Spleen (tissue), 11 donors: ENCODE measurements at regions not wholly inside any gene's neighbourhood (a gene's known extent, or its start where the extent isn't known, plus 50 kb on each side); places are given as distances from the start of the nearest gene placed in this dataset.

Experiments used
- DNase-seq: peaks from one replicate; pipeline ENCODE4 v3.0.0-alpha.2; 2020
- H3K27ac ChIP-seq, 8 donors: fragments of 200-600 bp; sonication (generic) in 7 of 8; 1 replicate in 4 of 8; 2 replicates in 4 of 8; pipeline versions ENCODE4 v1.5.0 to v1.8.0; 2016 to 2021; ENCODE audit warnings: inconsistent platforms in 4 of 8, mild to moderate bottlenecking in 4 of 8, moderate library complexity in 1 of 8
- H3K27me3 ChIP-seq, 7 donors: fragments of 200-600 bp; sonication (generic) in 6 of 7; replicated peaks in 1 of 7; 1 replicate in 4 of 7; 2 replicates in 3 of 7; pipeline versions ENCODE4 v1.5.0 to v1.8.0; 2016 to 2021; ENCODE audit warnings: inconsistent platforms in 3 of 7, mild to moderate bottlenecking in 1 of 7
- H3K36me3 ChIP-seq, 6 donors: fragments of 200-600 bp; sonication (generic) in 5 of 6; 1 replicate in 4 of 6; 2 replicates in 2 of 6; pipeline versions ENCODE4 v1.5.0 to v1.8.0; 2016 to 2021; ENCODE audit warnings: inconsistent platforms in 2 of 6
- H3K4me1 ChIP-seq, 6 donors: fragments of 200-600 bp; sonication (generic) in 5 of 6; 1 replicate in 3 of 6; 2 replicates in 3 of 6; pipeline versions ENCODE4 v1.5.0 to v1.8.0; 2016 to 2021; ENCODE audit warnings: inconsistent platforms in 3 of 6
- H3K4me3 ChIP-seq, 8 donors: fragments of 200-600 bp; sonication (generic) in 7 of 8; 1 replicate in 4 of 8; 2 replicates in 4 of 8; pipeline versions ENCODE4 v1.5.0 to v1.8.0; 2016 to 2021; ENCODE audit warnings: inconsistent platforms in 4 of 8, mild to moderate bottlenecking in 4 of 8, moderate library complexity in 2 of 8
- H3K9me3 ChIP-seq, 8 donors: fragments of 200-600 bp; sonication (generic) in 7 of 8; 1 replicate in 4 of 8; 2 replicates in 4 of 8; pipeline versions ENCODE4 v1.5.0 to v1.8.0; 2016 to 2021; ENCODE audit warnings: inconsistent platforms in 4 of 8
- POLR2A ChIP-seq, 3 donors: fragments of 450-650 bp; IDR thresholded peaks; one replicate each; pipeline ENCODE4 v1.5.1; 2017; ENCODE audit warnings: antibody characterized with exemption in 3 of 3, mild to moderate bottlenecking in 1 of 3
- POLR2AphosphoS5 ChIP-seq, 3 donors: sonication (generic); formaldehyde crosslinking; IDR thresholded peaks; one replicate each; pipeline ENCODE4 v1.5.1; 2017; ENCODE audit warnings: antibody characterized with exemption in 3 of 3
- WGBS, 5 donors: extraction: QIAGEN DNeasy Blood & Tissue Kit in 3 of 5; methylation state at CpG; one replicate each; pipeline versions ENCODE4 v1.1.5 to v1.1.7; 2013 to 2018; 5-methylcytosine and 5-hydroxymethylcytosine counted together
- intact Hi-C: fragments of 100-400 bp; cut with DNase I; formaldehyde crosslinking; loops from one replicate; pipeline ENCODE4 v1.15.0; 2023; ENCODE audit warnings: low total_unique reads
- TF ChIP-seq, protein P1 (sequence below), 11 experiments: fragments of 200-600 bp in 7 of 11; fragments of 450-650 bp in 4 of 11; sonication (generic) in 4 of 11; IDR thresholded peaks in 8 of 11; conservative IDR thresholded peaks in 3 of 11; 1 replicate in 7 of 11; 2 replicates in 4 of 11; pipeline versions ENCODE4 v1.4.0 to v1.8.0; 2016 to 2021; ENCODE audit warnings: antibody characterized with exemption in 11 of 11, inconsistent platforms in 4 of 11, mild to moderate bottlenecking in 1 of 11
- donor health status: healthy with polysubstance abuse.
- donor health status: DM: no; HTN: no; CAD: no; lungs with moderate emphysema.
- donor health status: DM: no; HTN: no; CAD: no.
- donor health status: Bipolar disorder and iron deficiency.
- donor health status: healthy.
- donor health status: DM: no; HTN: no; CAD: no.
- donor health status: DM: yes; HTN: yes; CAD: no.

DNA sequence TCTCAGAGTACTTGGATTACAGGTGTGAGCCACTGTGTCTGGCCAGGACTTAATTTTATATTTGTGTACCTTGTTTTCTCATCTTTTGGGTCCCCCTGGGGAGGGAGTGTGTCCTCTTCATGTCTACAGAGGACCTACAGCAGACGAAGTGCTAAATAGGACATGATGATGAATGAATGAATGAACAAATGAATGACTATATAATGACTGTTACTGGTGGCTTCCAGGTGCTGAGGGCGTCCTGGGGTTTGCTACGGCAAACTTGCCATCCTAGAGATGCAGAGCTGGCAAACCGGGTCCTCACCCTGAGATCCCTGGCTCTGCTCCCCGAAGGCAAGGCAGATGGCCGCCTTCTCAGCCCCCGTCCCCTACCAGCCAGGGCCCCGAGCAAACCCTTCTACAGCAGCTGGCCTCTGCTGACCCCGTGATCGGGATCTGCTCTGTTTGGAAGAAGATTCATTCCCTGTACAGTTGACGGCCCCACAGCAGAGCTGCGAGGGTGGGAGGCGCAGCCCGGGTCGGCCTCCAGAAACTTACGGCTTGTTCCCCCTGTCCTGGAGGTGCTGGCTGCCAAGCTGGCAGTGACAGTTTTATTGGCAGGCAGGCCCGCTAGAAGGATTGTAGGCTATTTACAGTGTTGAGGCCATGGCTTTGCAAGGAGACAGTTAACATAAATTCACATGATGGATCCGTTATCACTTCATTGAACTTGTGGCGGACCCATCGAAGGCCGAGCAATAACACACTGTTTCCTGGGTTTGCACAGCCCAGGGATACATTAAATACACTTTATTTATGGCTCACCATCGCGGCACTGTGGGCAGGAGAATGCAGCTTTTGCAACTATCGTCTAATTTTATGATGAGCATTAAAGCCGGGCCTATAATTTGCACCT lies 197.7 kb upstream of the GSE1 start:
- Histone ChIP-seq H3K9me3 (peaks cover 0 to 14% (median 5%) of the 10 kb centered on the region in 8 donors), H3K4me3 (no peak overlapping the region), H3K4me1 (peaks cover 0 to 13% (median 5%) of the 10 kb centered on the region in 6 donors), H3K27me3 (no peaks in the 10 kb centered on the region), H3K36me3 (no peaks in the 10 kb centered on the region), H3K27ac (no peak overlapping the region)
- peak; percentile 59 for DNase-seq
- intact Hi-C loops, result no loop called here
- 72 to 91% (median 87%) methylated on average over 9 to 25 of the region's 25 CpGs for WGBS, 5 donors
- no peak for TF ChIP-seq POLR2A (IDR thresholded peaks at IDR 0.05)
- TF ChIP-seq POLR2AphosphoS5 (IDR thresholded peaks at IDR 0.05), result no peak
- TF ChIP-seq, protein P1, sequence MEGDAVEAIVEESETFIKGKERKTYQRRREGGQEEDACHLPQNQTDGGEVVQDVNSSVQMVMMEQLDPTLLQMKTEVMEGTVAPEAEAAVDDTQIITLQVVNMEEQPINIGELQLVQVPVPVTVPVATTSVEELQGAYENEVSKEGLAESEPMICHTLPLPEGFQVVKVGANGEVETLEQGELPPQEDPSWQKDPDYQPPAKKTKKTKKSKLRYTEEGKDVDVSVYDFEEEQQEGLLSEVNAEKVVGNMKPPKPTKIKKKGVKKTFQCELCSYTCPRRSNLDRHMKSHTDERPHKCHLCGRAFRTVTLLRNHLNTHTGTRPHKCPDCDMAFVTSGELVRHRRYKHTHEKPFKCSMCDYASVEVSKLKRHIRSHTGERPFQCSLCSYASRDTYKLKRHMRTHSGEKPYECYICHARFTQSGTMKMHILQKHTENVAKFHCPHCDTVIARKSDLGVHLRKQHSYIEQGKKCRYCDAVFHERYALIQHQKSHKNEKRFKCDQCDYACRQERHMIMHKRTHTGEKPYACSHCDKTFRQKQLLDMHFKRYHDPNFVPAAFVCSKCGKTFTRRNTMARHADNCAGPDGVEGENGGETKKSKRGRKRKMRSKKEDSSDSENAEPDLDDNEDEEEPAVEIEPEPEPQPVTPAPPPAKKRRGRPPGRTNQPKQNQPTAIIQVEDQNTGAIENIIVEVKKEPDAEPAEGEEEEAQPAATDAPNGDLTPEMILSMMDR (IDR thresholded peaks at IDR 0.05 in 8 of 11, conservative IDR thresholded peaks at IDR 0.05 in 3 of 11), result no peak

DNA sequence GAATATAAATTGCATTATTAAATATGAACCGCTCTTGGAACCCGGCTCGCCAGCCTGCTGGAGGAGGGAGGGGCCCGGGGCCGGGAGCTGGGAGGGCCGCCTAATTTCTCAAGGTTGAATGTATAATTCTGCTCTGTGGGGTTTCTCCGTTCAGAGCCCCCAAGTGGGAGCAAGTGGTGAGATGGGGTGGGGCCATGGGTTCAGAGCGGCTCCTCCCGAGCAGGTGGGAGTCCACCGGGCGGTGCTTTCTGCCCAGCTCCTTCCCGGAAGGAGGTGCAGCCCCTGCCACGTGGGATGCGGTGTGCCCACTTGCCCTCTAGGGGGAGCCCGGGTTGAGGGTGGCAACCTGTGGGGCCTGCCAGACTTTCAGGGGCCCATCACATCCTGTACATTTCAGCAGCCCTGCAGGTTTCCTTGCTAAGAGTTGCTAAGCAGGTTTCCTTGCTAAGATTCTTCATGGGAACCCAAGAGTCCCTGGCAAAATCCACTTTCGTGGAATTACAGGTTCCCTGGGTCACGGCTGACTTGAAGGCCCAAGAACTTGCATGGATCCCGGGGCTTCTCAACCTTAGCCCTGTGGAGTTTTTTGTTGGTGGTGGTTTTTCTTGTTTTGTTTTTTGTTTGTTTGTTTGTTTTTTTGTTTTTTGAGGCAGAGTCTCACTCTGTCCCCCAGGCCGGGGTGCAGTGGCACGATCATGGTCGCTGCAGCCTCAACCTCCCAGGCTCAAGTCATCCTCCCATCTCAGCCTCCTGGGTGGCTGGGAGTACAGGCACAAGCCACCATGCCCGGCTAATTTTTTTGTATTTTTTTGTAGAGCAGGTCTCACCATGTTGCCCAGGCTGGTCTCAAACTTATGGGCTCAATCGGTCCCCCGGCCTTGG lies 196.7 kb upstream of the GSE1 start:
- Histone ChIP-seq H3K27ac (no peak overlapping the region), H3K9me3 (peaks cover 0 to 14% (median 5%) of the 10 kb centered on the region in 8 donors), H3K4me3 (no peak overlapping the region), H3K36me3 (no peaks in the 10 kb centered on the region), H3K27me3 (no peaks in the 10 kb centered on the region), H3K4me1 (peaks cover 0 to 22% (median 12%) of the 10 kb centered on the region in 6 donors)
- DNase-seq, result peak; percentile 93
- TF ChIP-seq POLR2AphosphoS5 (IDR thresholded peaks at IDR 0.05) (peak in 1 of 3 donors; percentile 31), POLR2A (IDR thresholded peaks at IDR 0.05) (no peak)
- TF ChIP-seq, protein P1 (IDR thresholded peaks at IDR 0.05 in 8 of 11, conservative IDR thresholded peaks at IDR 0.05 in 3 of 11), result peak; percentile 25 to 86 (median 71)
- intact Hi-C loops, result no loop called here
- WGBS, 5 donors, result 48 to 67% (median 50%) methylated on average over 21 to 24 of the region's 24 CpGs

GRCh38 chr16:85417156-85417860 lies 195.8 kb upstream of the GSE1 start:
- DNase-seq, result peak; percentile 67
- intact Hi-C loops, result no loop called here
- Histone ChIP-seq H3K27ac (no peak overlapping the region), H3K4me3 (no peak overlapping the region), H3K9me3 (peaks cover 0 to 14% (median 5%) of the 10 kb centered on the region in 8 donors), H3K27me3 (no peaks in the 10 kb centered on the region), H3K36me3 (no peaks in the 10 kb centered on the region), H3K4me1 (peaks cover 0 to 27% (median 15%) of the 10 kb centered on the region in 6 donors)
- 57 to 90% (median 85%) methylated on average over 3 to 14 of the region's 14 CpGs for WGBS, 5 donors
- TF ChIP-seq POLR2A (IDR thresholded peaks at IDR 0.05) (no peak), POLR2AphosphoS5 (IDR thresholded peaks at IDR 0.05) (no peak)
- TF ChIP-seq, protein P1 (IDR thresholded peaks at IDR 0.05 in 8 of 11, conservative IDR thresholded peaks at IDR 0.05 in 3 of 11), result no peak
